ENCODE measurements at regions not wholly inside any gene's neighbourhood (a gene's known extent, or its start where the extent isn't known, plus 50 kb on each side); places are given as distances from the start of the nearest gene placed in this dataset.

- H3K9me3 Mint-ChIP-seq = peaks cover 3% of the 10 kb centered on the region
- H3K27me3 Mint-ChIP-seq (ENCODE audit: low read depth) = peaks cover 14% of the 10 kb centered on the region
- H3K4me1 Mint-ChIP-seq = no peaks in the 10 kb centered on the region
- H3K4me3 Mint-ChIP-seq = no peak overlapping the region
- no peaks in the 10 kb centered on the region for H3K36me3 Mint-ChIP-seq (ENCODE audit: low read depth)
- TF ChIP-seq, protein P1, sequence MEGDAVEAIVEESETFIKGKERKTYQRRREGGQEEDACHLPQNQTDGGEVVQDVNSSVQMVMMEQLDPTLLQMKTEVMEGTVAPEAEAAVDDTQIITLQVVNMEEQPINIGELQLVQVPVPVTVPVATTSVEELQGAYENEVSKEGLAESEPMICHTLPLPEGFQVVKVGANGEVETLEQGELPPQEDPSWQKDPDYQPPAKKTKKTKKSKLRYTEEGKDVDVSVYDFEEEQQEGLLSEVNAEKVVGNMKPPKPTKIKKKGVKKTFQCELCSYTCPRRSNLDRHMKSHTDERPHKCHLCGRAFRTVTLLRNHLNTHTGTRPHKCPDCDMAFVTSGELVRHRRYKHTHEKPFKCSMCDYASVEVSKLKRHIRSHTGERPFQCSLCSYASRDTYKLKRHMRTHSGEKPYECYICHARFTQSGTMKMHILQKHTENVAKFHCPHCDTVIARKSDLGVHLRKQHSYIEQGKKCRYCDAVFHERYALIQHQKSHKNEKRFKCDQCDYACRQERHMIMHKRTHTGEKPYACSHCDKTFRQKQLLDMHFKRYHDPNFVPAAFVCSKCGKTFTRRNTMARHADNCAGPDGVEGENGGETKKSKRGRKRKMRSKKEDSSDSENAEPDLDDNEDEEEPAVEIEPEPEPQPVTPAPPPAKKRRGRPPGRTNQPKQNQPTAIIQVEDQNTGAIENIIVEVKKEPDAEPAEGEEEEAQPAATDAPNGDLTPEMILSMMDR (IDR thresholded peaks at IDR 0.05; ENCODE audit: unreplicated experiment in 3 of 3) = no peak
- no peak overlapping the region for H3K27ac Mint-ChIP-seq
Measured at GRCh38 chr17:45675892-45676291, 108.2 kb upstream of the CRHR1 start.

DNA sequence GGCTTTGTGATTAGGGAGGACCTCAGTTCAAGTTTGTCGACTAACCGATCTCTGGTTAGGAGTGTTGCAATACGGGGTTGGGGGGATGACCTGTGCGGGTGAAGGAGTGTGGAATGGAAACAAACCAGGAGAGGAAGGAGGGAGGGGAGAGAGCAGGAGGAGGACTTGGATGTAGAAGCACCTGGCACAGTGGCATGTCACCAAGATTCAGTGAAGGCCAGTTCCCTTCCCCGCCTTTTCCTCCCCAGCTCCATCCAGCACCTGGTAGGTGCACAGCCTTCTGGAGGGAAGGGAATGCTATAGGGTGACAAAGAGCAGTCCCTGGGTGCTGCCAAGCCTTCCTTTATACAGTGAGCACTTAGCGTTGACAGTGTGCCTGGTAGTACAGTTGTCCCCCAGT lies 107.4 kb upstream of the CRHR1 start:
- Mint-ChIP-seq H3K9me3 (peaks cover 3% of the 10 kb centered on the region), H3K4me3 (no peak overlapping the region), H3K36me3 (ENCODE audit: low read depth) (no peaks in the 10 kb centered on the region), H3K27me3 (ENCODE audit: low read depth) (peaks cover 9% of the 10 kb centered on the region), H3K27ac (no peak overlapping the region), H3K4me1 (no peaks in the 10 kb centered on the region)
- TF ChIP-seq, protein P1 (IDR thresholded peaks at IDR 0.05; ENCODE audit: unreplicated experiment in 3 of 3) = no peak

- peaks cover 3% of the 10 kb centered on the region for H3K9me3 Mint-ChIP-seq
- no peak overlapping the region for H3K4me3 Mint-ChIP-seq
- H3K36me3 Mint-ChIP-seq (ENCODE audit: low read depth) = no peaks in the 10 kb centered on the region
- no peaks in the 10 kb centered on the region for H3K4me1 Mint-ChIP-seq
- TF ChIP-seq, protein P1 (IDR thresholded peaks at IDR 0.05; ENCODE audit: unreplicated experiment in 3 of 3) = no peak
- peaks cover 15% of the 10 kb centered on the region for H3K27me3 Mint-ChIP-seq (ENCODE audit: low read depth)
- H3K27ac Mint-ChIP-seq = no peak overlapping the region
Measured at GRCh38 chr17:45677770-45678169, 106.3 kb upstream of the CRHR1 start.

DNA sequence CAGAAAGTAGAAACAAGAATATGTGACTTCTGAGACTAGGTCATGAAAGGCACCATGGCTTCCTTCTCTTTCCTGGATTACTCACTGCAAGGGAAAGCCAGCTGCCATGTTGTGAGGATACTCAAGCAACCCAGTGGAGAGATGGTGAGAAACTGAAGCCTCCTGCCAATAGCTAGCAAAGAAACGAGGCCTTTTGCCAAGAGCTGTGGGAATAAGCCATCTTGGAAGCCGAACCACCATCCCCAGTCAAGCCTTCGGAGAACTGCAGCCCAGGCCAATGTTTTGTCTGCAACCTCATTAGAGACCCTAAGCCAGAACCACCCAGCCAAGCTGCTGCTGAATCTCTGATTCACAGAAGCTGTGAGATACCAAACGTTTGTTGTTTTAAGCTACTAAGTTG lies 104.7 kb upstream of the CRHR1 start:
- TF ChIP-seq, protein P1 (IDR thresholded peaks at IDR 0.05; ENCODE audit: unreplicated experiment in 3 of 3) = no peak
- no peaks in the 10 kb centered on the region for H3K36me3 Mint-ChIP-seq (ENCODE audit: low read depth)
- no peak overlapping the region for H3K27ac Mint-ChIP-seq
- H3K27me3 Mint-ChIP-seq (ENCODE audit: low read depth) = peaks cover 14% of the 10 kb centered on the region
- no peaks in the 10 kb centered on the region for H3K4me1 Mint-ChIP-seq
- H3K9me3 Mint-ChIP-seq = peaks cover 3% of the 10 kb centered on the region
- no peak overlapping the region for H3K4me3 Mint-ChIP-seq

DNA sequence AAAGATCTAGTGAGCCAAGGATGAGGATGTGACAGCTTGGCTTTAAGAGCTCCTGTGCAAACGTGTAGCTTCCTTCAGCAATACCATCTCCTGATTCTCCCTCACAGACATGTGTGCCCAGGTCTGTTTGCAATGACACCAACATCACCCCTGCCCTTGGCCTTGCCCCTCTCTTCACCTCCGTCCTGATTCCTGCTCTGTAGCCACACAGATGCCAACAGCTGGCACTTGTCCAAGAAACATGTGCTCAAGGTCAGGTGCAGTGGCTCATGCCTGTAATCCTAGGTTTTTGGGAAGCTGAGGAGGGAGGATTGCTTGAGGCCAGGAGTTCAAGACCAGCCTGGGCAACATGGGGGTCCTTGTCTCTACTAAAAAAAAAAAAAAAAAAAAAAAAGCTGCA lies 103.8 kb upstream of the CRHR1 start:
- TF ChIP-seq, protein P1 (IDR thresholded peaks at IDR 0.05; ENCODE audit: unreplicated experiment in 3 of 3) = no peak

DNA sequence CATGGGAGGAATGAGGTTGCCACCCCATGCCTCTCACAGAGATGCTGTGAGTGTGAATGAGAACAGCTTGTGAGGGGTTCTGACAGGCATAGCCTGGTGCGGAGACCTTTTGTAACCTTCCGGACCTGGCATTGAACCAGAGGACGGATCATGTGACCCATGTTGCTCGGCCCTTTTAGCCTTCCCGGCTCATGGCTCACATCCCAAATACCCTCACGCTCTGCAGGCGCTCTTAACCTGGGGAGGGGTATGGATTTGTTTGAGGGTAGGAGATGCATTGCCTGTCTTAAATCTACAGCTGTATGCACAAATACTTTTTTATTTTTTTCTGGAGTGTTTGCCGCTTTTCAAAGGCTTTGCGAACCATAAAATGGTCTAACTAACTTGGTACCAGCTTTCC lies 102.4 kb upstream of the CRHR1 start:
- Mint-ChIP-seq H3K36me3 (ENCODE audit: low read depth) (no peaks in the 10 kb centered on the region), H3K27me3 (ENCODE audit: low read depth) (peaks cover 12% of the 10 kb centered on the region), H3K4me3 (no peak overlapping the region), H3K9me3 (peaks cover 3% of the 10 kb centered on the region), H3K4me1 (no peaks in the 10 kb centered on the region), H3K27ac (no peak overlapping the region)
- TF ChIP-seq, protein P1 (IDR thresholded peaks at IDR 0.05; ENCODE audit: unreplicated experiment in 3 of 3) = no peak

More for the DNA sequence above, 103.8 kb upstream of the CRHR1 start:
- Mint-ChIP-seq H3K27me3 (ENCODE audit: low read depth) (peaks cover 16% of the 10 kb centered on the region), H3K9me3 (peaks cover 3% of the 10 kb centered on the region), H3K4me3 (no peak overlapping the region), H3K36me3 (ENCODE audit: low read depth) (no peaks in the 10 kb centered on the region), H3K4me1 (no peaks in the 10 kb centered on the region), H3K27ac (no peak overlapping the region)
